OCI-LY7 (cell line): ENCODE measurements at regions not wholly inside any gene's neighbourhood (a gene's known extent, or its start where the extent isn't known, plus 50 kb on each side); places are given as distances from the start of the nearest gene placed in this dataset.

Source experiments
- EZH2phosphoT487 ChIP-seq: fragments of 200-600 bp; sonication (generic); IDR thresholded peaks from 2 replicates; pipeline ENCODE4 v1.6.1; 2018; ENCODE audit warnings: low read depth, borderline replicate concordance, mild to moderate bottlenecking, mixed run types, antibody characterized with exemption, low read length, moderate library complexity, mixed read lengths
- TF ChIP-seq, protein P1 (sequence below): fragments of 200-600 bp; sonication (generic); conservative IDR thresholded peaks from 2 replicates; pipeline ENCODE4 v1.5.1; 2014; ENCODE audit warnings: mild to moderate bottlenecking, antibody characterized with exemption, low read length, moderate library complexity, mixed read lengths

DNA sequence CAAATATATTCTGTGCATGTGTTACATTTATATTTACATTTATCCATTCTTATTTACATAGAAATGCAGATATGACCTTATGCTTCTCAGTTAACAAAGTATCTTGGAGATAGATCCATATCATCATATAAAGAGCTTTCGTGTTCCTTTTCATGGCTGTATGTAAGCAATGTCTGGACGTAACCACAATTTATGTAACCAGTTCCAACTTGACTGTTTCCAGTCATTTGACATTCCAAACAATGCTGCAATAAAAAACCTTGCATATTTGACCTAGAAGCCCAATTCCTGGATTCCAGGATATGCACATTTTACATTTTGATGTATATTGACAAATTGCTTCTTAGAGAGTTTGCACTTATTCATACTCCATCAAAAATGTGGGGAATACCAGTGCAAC lies 113.7 kb upstream of the F13A1 start:
- TF ChIP-seq, protein P1, sequence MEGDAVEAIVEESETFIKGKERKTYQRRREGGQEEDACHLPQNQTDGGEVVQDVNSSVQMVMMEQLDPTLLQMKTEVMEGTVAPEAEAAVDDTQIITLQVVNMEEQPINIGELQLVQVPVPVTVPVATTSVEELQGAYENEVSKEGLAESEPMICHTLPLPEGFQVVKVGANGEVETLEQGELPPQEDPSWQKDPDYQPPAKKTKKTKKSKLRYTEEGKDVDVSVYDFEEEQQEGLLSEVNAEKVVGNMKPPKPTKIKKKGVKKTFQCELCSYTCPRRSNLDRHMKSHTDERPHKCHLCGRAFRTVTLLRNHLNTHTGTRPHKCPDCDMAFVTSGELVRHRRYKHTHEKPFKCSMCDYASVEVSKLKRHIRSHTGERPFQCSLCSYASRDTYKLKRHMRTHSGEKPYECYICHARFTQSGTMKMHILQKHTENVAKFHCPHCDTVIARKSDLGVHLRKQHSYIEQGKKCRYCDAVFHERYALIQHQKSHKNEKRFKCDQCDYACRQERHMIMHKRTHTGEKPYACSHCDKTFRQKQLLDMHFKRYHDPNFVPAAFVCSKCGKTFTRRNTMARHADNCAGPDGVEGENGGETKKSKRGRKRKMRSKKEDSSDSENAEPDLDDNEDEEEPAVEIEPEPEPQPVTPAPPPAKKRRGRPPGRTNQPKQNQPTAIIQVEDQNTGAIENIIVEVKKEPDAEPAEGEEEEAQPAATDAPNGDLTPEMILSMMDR = no peak
- no peak for TF ChIP-seq EZH2phosphoT487
